Cardiac fibroblast (primary cell): ENCODE measurements at regions not wholly inside any gene's neighbourhood (a gene's known extent, or its start where the extent isn't known, plus 50 kb on each side); places are given as distances from the start of the nearest gene placed in this dataset.

Source experiments
- DNase-seq, 2 donors: peaks; one replicate each; pipeline versions ENCODE4 v3.0.0 to v3.0.0-alpha.2; 2010; ENCODE audit warnings: low read depth in 2 of 2
- H3K4me3 ChIP-seq, 2 donors: replicated peaks in 1 of 2; 1 replicate in 1 of 2; 2 replicates in 1 of 2; pipeline ENCODE4 v1.5.1; 2011; ENCODE audit warnings: low read depth in 2 of 2, low read length in 2 of 2, mild to moderate bottlenecking in 2 of 2, moderate library complexity in 1 of 2
- CTCF ChIP-seq: IDR thresholded peaks from one replicate; pipeline ENCODE4 v1.5.1; 2011; ENCODE audit warnings: low read depth, mild to moderate bottlenecking, low read length, inconsistent platforms

- H3K4me3 ChIP-seq: no peak overlapping the region
- TF ChIP-seq CTCF: no peak
- peak; percentile 7 to 79 for DNase-seq
Observed at GRCh38 chr3:88986834-88987233, 120.6 kb upstream of the EPHA3 start.

- DNase-seq: peak in 1 of 2 donors; percentile 26
- TF ChIP-seq CTCF: no peak
- no peak overlapping the region for H3K4me3 ChIP-seq
Observed at GRCh38 chr3:88987776-88988175, 119.6 kb upstream of the EPHA3 start.

GRCh38 chr3:88988906-88989305 is 118.5 kb upstream of the EPHA3 start:
- H3K4me3 ChIP-seq: no peak overlapping the region
- DNase-seq: no peak
- no peak for TF ChIP-seq CTCF

GRCh38 chr3:88991496-88991895 is 115.9 kb upstream of the EPHA3 start:
- no peak overlapping the region for H3K4me3 ChIP-seq
- DNase-seq: peak in 1 of 2 donors; percentile 44
- no peak for TF ChIP-seq CTCF

GRCh38 chr3:88996691-88997090 is 110.7 kb upstream of the EPHA3 start:
- H3K4me3 ChIP-seq: no peak overlapping the region
- DNase-seq: no peak
- no peak for TF ChIP-seq CTCF

- H3K4me3 ChIP-seq: no peak overlapping the region
- TF ChIP-seq CTCF: no peak
- no peak for DNase-seq
Observed at GRCh38 chr3:88997260-88997659, 110.2 kb upstream of the EPHA3 start.

GRCh38 chr3:89000886-89001285 is 106.5 kb upstream of the EPHA3 start:
- TF ChIP-seq CTCF: no peak
- peak; percentile 4 to 66 for DNase-seq
- no peak overlapping the region for H3K4me3 ChIP-seq
